ENCODE measurements at regions not wholly inside any gene's neighbourhood (a gene's known extent, or its start where the extent isn't known, plus 50 kb on each side); places are given as distances from the start of the nearest gene placed in this dataset.

DNA sequence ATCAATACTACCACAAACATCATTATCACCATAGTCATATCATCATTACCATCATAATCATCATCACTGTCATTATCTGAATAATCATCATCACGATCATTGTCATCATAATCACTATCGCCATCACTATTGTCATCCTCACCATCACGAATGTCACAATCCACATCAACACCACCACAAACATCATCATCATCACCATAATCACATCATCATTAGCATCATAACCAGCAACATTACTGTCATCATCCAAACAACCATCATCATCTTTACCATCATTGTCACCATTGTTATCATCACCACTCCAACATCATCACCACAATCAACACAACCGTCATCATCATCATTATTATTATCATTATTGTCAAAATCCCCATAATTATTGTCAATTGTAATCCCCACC, 61.2 kb downstream of the MBD3L1 start:
- H3K9me3 ChIP-seq (ENCODE audit: control insufficient read depth in 2 of 3, insufficient read depth in 1 of 3, low read length in 3 of 3): peaks cover 0 to 2% (median 0%) of the 10 kb centered on the region in 3 donors
- no peak overlapping the region for H3K27ac ChIP-seq (ENCODE audit: low read depth in 2 of 2, low read length in 2 of 2)
- intact Hi-C loops (cut with DNase I): no loop called here
- H3K9ac ChIP-seq (ENCODE audit: low read length in 3 of 3): no peak overlapping the region
- no peaks in the 10 kb centered on the region for H3K36me3 ChIP-seq (ENCODE audit: control insufficient read depth in 2 of 3, insufficient read depth in 3 of 3, low read length in 3 of 3)
- no peak overlapping the region for H3K4me3 ChIP-seq (ENCODE audit: low read length in 3 of 3)
- no peaks in the 10 kb centered on the region for H3K4me1 ChIP-seq (ENCODE audit: control insufficient read depth in 2 of 3, insufficient read depth in 2 of 3, low read depth in 1 of 3, low read length in 3 of 3)
- no peaks in the 10 kb centered on the region for H3K27me3 ChIP-seq (ENCODE audit: control insufficient read depth, insufficient read depth, low read length)
- DNase-seq: no peak
- TF ChIP-seq, protein P1, sequence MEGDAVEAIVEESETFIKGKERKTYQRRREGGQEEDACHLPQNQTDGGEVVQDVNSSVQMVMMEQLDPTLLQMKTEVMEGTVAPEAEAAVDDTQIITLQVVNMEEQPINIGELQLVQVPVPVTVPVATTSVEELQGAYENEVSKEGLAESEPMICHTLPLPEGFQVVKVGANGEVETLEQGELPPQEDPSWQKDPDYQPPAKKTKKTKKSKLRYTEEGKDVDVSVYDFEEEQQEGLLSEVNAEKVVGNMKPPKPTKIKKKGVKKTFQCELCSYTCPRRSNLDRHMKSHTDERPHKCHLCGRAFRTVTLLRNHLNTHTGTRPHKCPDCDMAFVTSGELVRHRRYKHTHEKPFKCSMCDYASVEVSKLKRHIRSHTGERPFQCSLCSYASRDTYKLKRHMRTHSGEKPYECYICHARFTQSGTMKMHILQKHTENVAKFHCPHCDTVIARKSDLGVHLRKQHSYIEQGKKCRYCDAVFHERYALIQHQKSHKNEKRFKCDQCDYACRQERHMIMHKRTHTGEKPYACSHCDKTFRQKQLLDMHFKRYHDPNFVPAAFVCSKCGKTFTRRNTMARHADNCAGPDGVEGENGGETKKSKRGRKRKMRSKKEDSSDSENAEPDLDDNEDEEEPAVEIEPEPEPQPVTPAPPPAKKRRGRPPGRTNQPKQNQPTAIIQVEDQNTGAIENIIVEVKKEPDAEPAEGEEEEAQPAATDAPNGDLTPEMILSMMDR (IDR thresholded peaks at IDR 0.05; ENCODE audit: borderline replicate concordance, extremely low read depth, insufficient read depth): no peak
- FAIRE-seq: no peak

DNA sequence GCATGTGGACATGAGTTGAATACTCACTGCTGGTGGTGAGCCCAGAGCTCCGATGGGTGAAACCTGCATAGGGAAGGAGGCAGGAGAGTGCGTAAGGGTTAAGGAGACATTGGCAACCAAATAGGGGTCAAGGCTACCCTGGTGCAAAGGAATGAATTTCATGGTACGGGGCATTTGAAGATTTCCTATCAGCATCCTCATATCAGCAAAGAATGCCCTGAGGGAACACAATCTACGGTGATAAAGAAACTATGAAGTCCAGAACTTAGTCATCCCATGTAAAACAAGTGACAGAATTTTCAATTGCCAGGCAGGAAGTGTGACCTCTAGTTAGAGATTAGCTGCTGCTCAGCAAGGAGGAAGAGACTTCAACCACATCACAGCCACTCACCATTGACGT, 64.9 kb downstream of the MBD3L1 start:
- no peak overlapping the region for H3K4me3 ChIP-seq (ENCODE audit: low read length in 3 of 3)
- no peak overlapping the region for H3K9ac ChIP-seq (ENCODE audit: low read length in 3 of 3)
- no peaks in the 10 kb centered on the region for H3K27me3 ChIP-seq (ENCODE audit: control insufficient read depth, insufficient read depth, low read length)
- DNase-seq (no peak), FAIRE-seq (no peak)
- H3K36me3 ChIP-seq (ENCODE audit: control insufficient read depth in 2 of 3, insufficient read depth in 3 of 3, low read length in 3 of 3): no peaks in the 10 kb centered on the region
- intact Hi-C loops (cut with DNase I): no loop called here
- TF ChIP-seq, protein P1 (IDR thresholded peaks at IDR 0.05; ENCODE audit: borderline replicate concordance, extremely low read depth, insufficient read depth): no peak
- H3K27ac ChIP-seq (ENCODE audit: low read depth in 2 of 2, low read length in 2 of 2): no peak overlapping the region
- H3K4me1 ChIP-seq (ENCODE audit: control insufficient read depth in 2 of 3, insufficient read depth in 2 of 3, low read depth in 1 of 3, low read length in 3 of 3): no peaks in the 10 kb centered on the region
- H3K9me3 ChIP-seq (ENCODE audit: control insufficient read depth in 2 of 3, insufficient read depth in 1 of 3, low read length in 3 of 3): no peaks in the 10 kb centered on the region

DNA sequence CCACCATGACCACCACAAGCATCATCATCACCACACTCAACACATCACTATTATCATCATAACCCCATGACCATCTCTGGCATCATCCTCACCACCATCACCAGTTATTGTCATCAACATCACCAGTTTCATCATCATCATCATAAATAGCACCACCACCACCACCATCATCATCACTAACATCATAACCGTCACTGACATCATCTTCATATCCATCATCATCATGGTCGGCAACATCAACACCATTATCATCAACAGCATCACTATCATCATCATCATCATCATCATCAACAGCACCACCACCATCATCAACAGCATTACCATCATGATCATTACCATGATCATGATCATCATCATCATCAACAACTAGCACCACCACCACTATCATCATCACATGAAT, 67.2 kb downstream of the MBD3L1 start:
- TF ChIP-seq, protein P1 (IDR thresholded peaks at IDR 0.05; ENCODE audit: borderline replicate concordance, extremely low read depth, insufficient read depth): no peak
- Histone ChIP-seq H3K36me3 (ENCODE audit: control insufficient read depth in 2 of 3, insufficient read depth in 3 of 3, low read length in 3 of 3) (no peaks in the 10 kb centered on the region), H3K4me1 (ENCODE audit: control insufficient read depth in 2 of 3, insufficient read depth in 2 of 3, low read depth in 1 of 3, low read length in 3 of 3) (no peaks in the 10 kb centered on the region), H3K9me3 (ENCODE audit: control insufficient read depth in 2 of 3, insufficient read depth in 1 of 3, low read length in 3 of 3) (no peaks in the 10 kb centered on the region), H3K27me3 (ENCODE audit: control insufficient read depth, insufficient read depth, low read length) (no peaks in the 10 kb centered on the region), H3K9ac (ENCODE audit: low read length in 3 of 3) (no peak overlapping the region), H3K4me3 (ENCODE audit: low read length in 3 of 3) (no peak overlapping the region), H3K27ac (ENCODE audit: low read depth in 2 of 2, low read length in 2 of 2) (no peak overlapping the region)
- intact Hi-C loops (cut with DNase I): no loop called here
- FAIRE-seq (no peak), DNase-seq (no peak)

DNA sequence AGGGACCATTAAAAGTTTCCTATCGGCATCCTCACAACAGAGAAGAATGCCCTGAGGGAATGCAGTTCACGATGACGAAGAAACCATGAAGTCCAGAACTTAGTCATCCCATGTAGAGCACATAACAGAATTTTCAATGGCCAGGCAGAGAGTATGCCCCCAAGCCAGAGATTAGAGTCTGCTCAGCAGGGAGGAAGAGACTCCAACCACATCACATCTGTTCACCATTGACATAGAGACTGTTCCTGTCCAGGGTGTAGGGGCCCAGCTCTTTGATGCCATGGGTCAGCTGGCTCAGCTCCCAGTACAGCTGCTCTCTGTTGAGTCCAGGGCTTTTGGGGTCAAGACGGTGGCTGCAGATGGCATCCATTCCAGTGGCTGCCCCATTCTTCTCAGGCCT, 68.2 kb downstream of the MBD3L1 start:
- intact Hi-C loops (cut with DNase I): no loop called here
- TF ChIP-seq, protein P1 (IDR thresholded peaks at IDR 0.05; ENCODE audit: borderline replicate concordance, extremely low read depth, insufficient read depth): no peak
- FAIRE-seq: no peak

More for the DNA sequence above, 68.2 kb downstream of the MBD3L1 start:
- Histone ChIP-seq H3K27ac (ENCODE audit: low read depth in 2 of 2, low read length in 2 of 2) (no peak overlapping the region), H3K9ac (ENCODE audit: low read length in 3 of 3) (no peak overlapping the region), H3K4me1 (ENCODE audit: control insufficient read depth in 2 of 3, insufficient read depth in 2 of 3, low read depth in 1 of 3, low read length in 3 of 3) (no peaks in the 10 kb centered on the region), H3K27me3 (ENCODE audit: control insufficient read depth, insufficient read depth, low read length) (no peaks in the 10 kb centered on the region), H3K36me3 (ENCODE audit: control insufficient read depth in 2 of 3, insufficient read depth in 3 of 3, low read length in 3 of 3) (no peaks in the 10 kb centered on the region), H3K9me3 (ENCODE audit: control insufficient read depth in 2 of 3, insufficient read depth in 1 of 3, low read length in 3 of 3) (peaks cover 0 to 1% (median 0%) of the 10 kb centered on the region in 3 donors), H3K4me3 (ENCODE audit: low read length in 3 of 3) (no peak overlapping the region)
- no peak for DNase-seq

All from kidney (tissue), 13 donors.